ENCODE measurements at regions not wholly inside any gene's neighbourhood (a gene's known extent, or its start where the extent isn't known, plus 50 kb on each side); places are given as distances from the start of the nearest gene placed in this dataset.

GRCh38 chr10:85145966-85146365, 817.6 kb downstream of the CCSER2 start:
- in situ Hi-C loops (cut with HindIII; ENCODE audit: low pct_ligation_motif_present, low sequenced_read_pairs): no loop called here
- Histone ChIP-seq H3K36me3 (replicated peaks) (no peaks in the 10 kb centered on the region), H3K27me3 (replicated peaks) (no peaks in the 10 kb centered on the region), H3K4me3 (ENCODE audit: low read depth, low read length) (no peak overlapping the region), H3K27ac (no peak overlapping the region)
- TF ChIP-seq, protein P1, sequence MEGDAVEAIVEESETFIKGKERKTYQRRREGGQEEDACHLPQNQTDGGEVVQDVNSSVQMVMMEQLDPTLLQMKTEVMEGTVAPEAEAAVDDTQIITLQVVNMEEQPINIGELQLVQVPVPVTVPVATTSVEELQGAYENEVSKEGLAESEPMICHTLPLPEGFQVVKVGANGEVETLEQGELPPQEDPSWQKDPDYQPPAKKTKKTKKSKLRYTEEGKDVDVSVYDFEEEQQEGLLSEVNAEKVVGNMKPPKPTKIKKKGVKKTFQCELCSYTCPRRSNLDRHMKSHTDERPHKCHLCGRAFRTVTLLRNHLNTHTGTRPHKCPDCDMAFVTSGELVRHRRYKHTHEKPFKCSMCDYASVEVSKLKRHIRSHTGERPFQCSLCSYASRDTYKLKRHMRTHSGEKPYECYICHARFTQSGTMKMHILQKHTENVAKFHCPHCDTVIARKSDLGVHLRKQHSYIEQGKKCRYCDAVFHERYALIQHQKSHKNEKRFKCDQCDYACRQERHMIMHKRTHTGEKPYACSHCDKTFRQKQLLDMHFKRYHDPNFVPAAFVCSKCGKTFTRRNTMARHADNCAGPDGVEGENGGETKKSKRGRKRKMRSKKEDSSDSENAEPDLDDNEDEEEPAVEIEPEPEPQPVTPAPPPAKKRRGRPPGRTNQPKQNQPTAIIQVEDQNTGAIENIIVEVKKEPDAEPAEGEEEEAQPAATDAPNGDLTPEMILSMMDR (IDR thresholded peaks at IDR 0.05; ENCODE audit: low read depth, low read length, missing control alignments): no peak
- DNase-seq: no peak

DNA sequence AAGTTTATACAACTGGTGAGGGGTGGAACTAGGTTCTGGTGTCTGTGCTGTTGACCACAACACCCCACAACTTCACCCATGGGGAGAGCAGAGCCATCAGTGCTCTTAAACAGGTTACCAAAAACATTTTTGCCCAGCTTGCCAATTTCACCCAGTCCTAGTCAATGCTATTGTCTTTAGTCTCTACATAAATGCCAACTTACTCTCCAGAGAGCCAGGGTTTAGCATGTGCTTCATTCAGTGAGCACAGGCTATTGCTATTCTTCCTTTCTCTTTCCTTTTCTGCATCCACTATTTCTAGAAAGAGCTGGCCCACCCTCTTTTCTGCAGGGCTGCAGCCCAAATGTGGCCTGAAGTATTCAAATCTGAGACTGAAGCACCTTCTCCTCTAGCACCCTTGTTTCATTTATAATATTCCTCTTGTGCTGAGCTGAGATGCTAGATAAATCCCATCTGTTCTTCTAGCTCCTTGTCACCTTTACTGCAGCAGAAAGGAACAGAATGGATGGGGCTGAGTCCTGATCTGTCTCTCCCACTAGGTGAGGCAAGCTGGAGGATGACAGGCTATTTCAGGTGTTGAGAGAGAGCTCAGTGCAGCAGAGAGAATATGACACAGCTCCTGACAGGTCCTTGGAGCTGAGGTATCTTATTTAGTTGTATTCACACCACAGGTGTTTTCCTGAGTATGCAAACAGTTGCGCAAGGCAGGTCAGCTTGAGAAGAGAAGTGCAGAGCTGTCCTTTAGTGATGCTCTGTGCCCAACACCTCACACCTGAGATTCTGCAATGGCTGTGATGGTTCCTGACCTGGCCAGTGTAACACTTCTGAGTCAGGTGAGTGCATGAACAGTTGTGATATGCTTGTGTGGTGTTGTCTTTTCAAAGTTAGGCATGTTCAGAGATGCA, 819.2 kb downstream of the CCSER2 start:
- Histone ChIP-seq H3K27ac (no peak overlapping the region), H3K4me3 (ENCODE audit: low read depth, low read length) (no peak overlapping the region), H3K27me3 (replicated peaks) (no peaks in the 10 kb centered on the region), H3K36me3 (replicated peaks) (no peaks in the 10 kb centered on the region)
- TF ChIP-seq, protein P1 (IDR thresholded peaks at IDR 0.05; ENCODE audit: low read depth, low read length, missing control alignments): no peak
- in situ Hi-C loops (cut with HindIII; ENCODE audit: low pct_ligation_motif_present, low sequenced_read_pairs): no loop called here
- DNase-seq: no peak

DNA sequence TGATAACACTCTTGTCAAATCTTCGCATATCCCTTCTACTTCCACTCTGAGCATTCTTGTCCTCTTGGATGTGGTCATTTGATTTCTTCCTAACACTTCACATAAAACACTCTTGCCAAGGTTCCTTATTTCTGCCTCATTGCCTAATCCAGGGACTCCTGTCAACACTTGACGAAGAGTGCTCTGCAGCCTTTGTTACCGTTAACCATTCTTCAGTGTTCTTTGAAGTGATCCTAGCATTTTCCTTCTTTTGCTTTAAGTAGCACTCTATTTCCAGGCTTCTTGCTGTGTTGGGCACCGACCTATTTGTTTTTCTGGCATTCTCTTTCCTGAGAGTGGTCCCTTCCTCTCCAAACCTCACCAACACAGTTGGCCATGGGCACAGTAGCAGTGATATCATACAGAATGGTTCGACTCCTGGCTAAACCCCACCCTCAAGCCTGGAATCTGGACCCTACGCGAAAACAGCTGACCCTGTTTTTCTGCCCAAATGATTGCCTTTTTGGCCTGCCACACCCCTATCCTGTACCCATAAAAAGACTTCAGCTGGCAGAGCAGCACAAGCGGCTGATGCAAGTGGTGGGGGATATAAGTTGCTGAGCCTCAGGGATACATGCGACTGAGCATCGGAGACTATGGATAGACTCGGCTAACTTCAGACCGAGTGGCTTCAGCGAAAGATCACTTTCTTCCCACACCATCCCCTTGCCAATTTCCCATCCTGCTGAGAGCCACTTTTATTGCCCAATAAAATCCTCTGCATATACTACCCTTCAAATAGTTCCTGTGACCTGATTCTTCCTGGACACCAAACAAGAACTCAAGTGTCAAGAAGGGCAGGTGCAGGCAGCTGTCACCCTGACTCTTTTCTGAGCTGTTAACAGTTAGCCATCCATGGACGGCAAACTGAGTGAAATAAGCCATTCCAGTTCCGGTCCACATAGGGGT, 820.6 kb downstream of the CCSER2 start:
- Histone ChIP-seq H3K36me3 (replicated peaks) (no peaks in the 10 kb centered on the region), H3K4me3 (ENCODE audit: low read depth, low read length) (no peak overlapping the region), H3K27ac (no peak overlapping the region), H3K27me3 (replicated peaks) (no peaks in the 10 kb centered on the region)
- DNase-seq: no peak
- TF ChIP-seq, protein P1 (IDR thresholded peaks at IDR 0.05; ENCODE audit: low read depth, low read length, missing control alignments): no peak
- in situ Hi-C loops (cut with HindIII; ENCODE audit: low pct_ligation_motif_present, low sequenced_read_pairs): no loop called here

- TF ChIP-seq, protein P1 (IDR thresholded peaks at IDR 0.05; ENCODE audit: low read depth, low read length, missing control alignments): no peak
- in situ Hi-C loops (cut with HindIII; ENCODE audit: low pct_ligation_motif_present, low sequenced_read_pairs): no loop called here
- no peak for DNase-seq
Measured at GRCh38 chr10:85149766-85150165, 821.4 kb downstream of the CCSER2 start.

GRCh38 chr10:85151506-85151905, 823.1 kb downstream of the CCSER2 start:
- H3K36me3 ChIP-seq (replicated peaks): no peaks in the 10 kb centered on the region
- in situ Hi-C loops (cut with HindIII; ENCODE audit: low pct_ligation_motif_present, low sequenced_read_pairs): no loop called here

More at GRCh38 chr10:85149766-85150165, 821.4 kb downstream of the CCSER2 start:
- Histone ChIP-seq H3K36me3 (replicated peaks) (no peaks in the 10 kb centered on the region), H3K27ac (no peak overlapping the region), H3K4me3 (ENCODE audit: low read depth, low read length) (no peak overlapping the region), H3K27me3 (replicated peaks) (no peaks in the 10 kb centered on the region)

More at GRCh38 chr10:85151506-85151905, 823.1 kb downstream of the CCSER2 start:
- Histone ChIP-seq H3K27me3 (replicated peaks) (no peaks in the 10 kb centered on the region), H3K4me3 (ENCODE audit: low read depth, low read length) (no peak overlapping the region), H3K27ac (no peak overlapping the region)
- no peak for DNase-seq
- TF ChIP-seq, protein P1 (IDR thresholded peaks at IDR 0.05; ENCODE audit: low read depth, low read length, missing control alignments): no peak
